IMR-90 (cell line): ENCODE measurements at regions not wholly inside any gene's neighbourhood (a gene's known extent, or its start where the extent isn't known, plus 50 kb on each side); places are given as distances from the start of the nearest gene placed in this dataset.

Experiments used
- ATAC-seq: fragments of 200-7000 bp; cut with Tn5 transposase; 2 replicates; pipeline ENCODE4 v1.9.1; 2020; ENCODE audit warnings: low read depth, mild to moderate bottlenecking, moderate library complexity
- BruUV-seq: library from RNA; stranded (reverse); fragments of 400-500 nt; replicated peaks from 2 replicates; lab custom pipeline; 2021; lab: Mats Ljungman, UMichigan
- CTCF ChIA-PET: fragments of 300-600 bp; formaldehyde crosslinking; extraction: SDS; loops from one replicate; lab custom pipeline; 2021; ENCODE audit warnings: antibody characterized with exemption; lab: Yijun Ruan, JAX
- POLR2A ChIA-PET: fragments of 300-600 bp; sonication (Branson Sonifier 250); formaldehyde crosslinking; loops from one replicate; lab custom pipeline; 2022; ENCODE audit warnings: antibody characterized with exemption; ENCODE audit not compliant: unreplicated experiment; lab: Charles Lee
- DNase-seq: peaks from one replicate; pipeline ENCODE4 v3.0.0; 2013
- H2AFZ ChIP-seq: replicated peaks from 2 replicates; pipeline ENCODE3; 2013; ENCODE audit warnings: low read length, mild to moderate bottlenecking; ENCODE audit not compliant: poor library complexity
- H2AK5ac ChIP-seq: 2 replicates; pipeline ENCODE4 v1.6.1; 2013; ENCODE audit warnings: low read depth, low read length, inconsistent platforms
- H2AK9ac ChIP-seq: replicated peaks from 2 replicates; pipeline ENCODE3; 2013; ENCODE audit warnings: mild to moderate bottlenecking, low read depth, low read length, moderate library complexity; ENCODE audit not compliant: poor library complexity
- H2BK120ac ChIP-seq: 2 replicates; pipeline ENCODE4 v1.6.1; 2013; ENCODE audit warnings: low read depth, low read length, inconsistent platforms
- H2BK15ac ChIP-seq: 3 replicates; pipeline ENCODE4 v1.6.1; 2013; ENCODE audit warnings: low read depth, low read length, inconsistent platforms
- H2BK20ac ChIP-seq: 2 replicates; pipeline ENCODE4 v1.6.1; 2013; ENCODE audit warnings: low read depth, mild to moderate bottlenecking, inconsistent platforms, low read length, moderate library complexity
- H2BK5ac ChIP-seq: 2 replicates; pipeline ENCODE4 v1.6.1; 2013; ENCODE audit warnings: mild to moderate bottlenecking, low read depth, low read length, inconsistent platforms; ENCODE audit not compliant: poor library complexity, severe bottlenecking
- H3K14ac ChIP-seq: replicated peaks from 2 replicates; pipeline ENCODE4 v1.6.1; 2013; ENCODE audit warnings: low read depth, low read length, inconsistent platforms
- H3K18ac ChIP-seq: 2 replicates; pipeline ENCODE4 v1.6.1; 2013; ENCODE audit warnings: low read depth, low read length, control low read depth
- H3K23ac ChIP-seq: 2 replicates; pipeline ENCODE4 v1.6.1; 2013; ENCODE audit warnings: low read depth, low read length, inconsistent platforms
- H3K27ac ChIP-seq: 2 replicates; pipeline ENCODE4 v1.5.1; 2013; ENCODE audit warnings: mild to moderate bottlenecking, control low read depth, low read length; ENCODE audit not compliant: insufficient read depth
- H3K27me3 ChIP-seq: 2 replicates; pipeline ENCODE4 v1.6.1; 2013; ENCODE audit warnings: low read length; ENCODE audit not compliant: control insufficient read depth, insufficient read depth
- H3K36me3 ChIP-seq: 2 replicates; pipeline ENCODE4 v1.6.1; 2013; ENCODE audit warnings: low read length, mixed read lengths; ENCODE audit not compliant: control insufficient read depth, insufficient read depth
- H3K4ac ChIP-seq: 2 replicates; pipeline ENCODE4 v1.6.1; 2013; ENCODE audit warnings: low read depth, low read length, inconsistent platforms
- H3K4me1 ChIP-seq: 2 replicates; pipeline ENCODE4 v1.6.1; 2013; ENCODE audit warnings: low read length, mixed read lengths; ENCODE audit not compliant: control insufficient read depth, insufficient read depth
- H3K4me2 ChIP-seq: 2 replicates; pipeline ENCODE4 v1.6.1; 2013; ENCODE audit warnings: low read depth, mild to moderate bottlenecking, control low read depth, low read length, moderate library complexity
- H3K4me3 ChIP-seq: 2 replicates; pipeline ENCODE4 v1.5.1; 2013; ENCODE audit warnings: low read depth, mild to moderate bottlenecking, control low read depth, low read length, moderate library complexity; ENCODE audit not compliant: insufficient read depth
- H3K56ac ChIP-seq: 2 replicates; pipeline ENCODE4 v1.6.1; 2013; ENCODE audit warnings: low read length, inconsistent platforms; ENCODE audit not compliant: insufficient read depth; ENCODE audit errors: extremely low read depth
- H3K79me1 ChIP-seq, 2 experiments: 2 replicates each; pipeline ENCODE4 v1.6.1; 2013; ENCODE audit warnings: low read length in 2 of 2, inconsistent platforms in 1 of 2, low read depth in 1 of 2
- H3K9ac ChIP-seq: 2 replicates; pipeline ENCODE4 v1.6.1; 2013; ENCODE audit warnings: low read depth, low read length, control low read depth
- H3K9me1 ChIP-seq: 2 replicates; pipeline ENCODE4 v1.6.1; 2013; ENCODE audit warnings: low read length, inconsistent platforms; ENCODE audit not compliant: insufficient read depth
- H3K9me3 ChIP-seq: 2 replicates; pipeline ENCODE4 v1.6.1; 2013; ENCODE audit warnings: low read length; ENCODE audit not compliant: control insufficient read depth, insufficient read depth
- H4K20me1 ChIP-seq: 2 replicates; pipeline ENCODE4 v1.6.1; 2013; ENCODE audit warnings: low read length, inconsistent platforms; ENCODE audit not compliant: insufficient read depth
- H4K5ac ChIP-seq: 2 replicates; pipeline ENCODE4 v1.6.1; 2013; ENCODE audit warnings: mild to moderate bottlenecking, low read depth, low read length, control low read depth
- H4K8ac ChIP-seq, 2 experiments: 2 replicates each; pipeline ENCODE4 v1.6.1; 2013; ENCODE audit warnings: low read depth in 2 of 2, low read length in 2 of 2, control low read depth in 1 of 2, inconsistent platforms in 1 of 2
- H4K91ac ChIP-seq: 2 replicates; pipeline ENCODE4 v1.6.1; 2013; ENCODE audit warnings: low read depth, low read length, inconsistent platforms; ENCODE audit not compliant: insufficient read depth
- FOS ChIP-seq: fragments of 150-350 bp; IDR thresholded peaks from 2 replicates; pipeline ENCODE4 v1.6.1; 2016; ENCODE audit warnings: low read depth, low read length
- MAFK ChIP-seq: IDR thresholded peaks from 2 replicates; pipeline ENCODE4 v1.6.1; 2012; ENCODE audit warnings: low read depth, low read length, improper control_type of control experiment
- MXI1 ChIP-seq: IDR thresholded peaks from 2 replicates; pipeline ENCODE4 v1.6.1; 2012; ENCODE audit warnings: low read depth, mild to moderate bottlenecking, low read length, moderate library complexity, borderline replicate concordance
- NFE2L2 ChIP-seq: fragments of 150-350 bp; IDR thresholded peaks from 2 replicates; pipeline ENCODE4 v1.6.1; 2016; ENCODE audit warnings: low read depth, mild to moderate bottlenecking, low read length
- POLR2A ChIP-seq: IDR thresholded peaks from 2 replicates; pipeline ENCODE4 v1.6.1; 2012; ENCODE audit warnings: mild to moderate bottlenecking, low read depth, low read length
- RAD21 ChIP-seq: IDR thresholded peaks from 2 replicates; pipeline ENCODE4 v1.6.1; 2012; ENCODE audit warnings: low read length, improper control_type of control experiment
- RFX5 ChIP-seq: IDR thresholded peaks from 2 replicates; pipeline ENCODE4 v1.8.0; 2012; ENCODE audit warnings: low read depth, mild to moderate bottlenecking, low read length, moderate library complexity
- SMC3 ChIP-seq: fragments of 150-350 bp; IDR thresholded peaks from 2 replicates; pipeline ENCODE4 v1.6.1; 2016; ENCODE audit warnings: low read depth, mild to moderate bottlenecking, antibody characterized with exemption, low read length, moderate library complexity
- dilution Hi-C: fragments of 300-500 bp; cut with HindIII; formaldehyde crosslinking; loops from one replicate; pipeline ENCODE4 v1.14.3; 2018; ENCODE audit warnings: low sequenced_read_pairs; ENCODE audit not compliant: unreplicated experiment
- in situ Hi-C: fragments of 300-500 bp; cut with MboI; formaldehyde crosslinking; loops from 3 replicates; pipeline ENCODE4 v1.14.3; 2019; ENCODE audit warnings: low sequenced_read_pairs, inconsistent platforms, mixed read lengths
- intact Hi-C: fragments of 100-400 bp; cut with micrococcal nuclease; formaldehyde crosslinking; loops from 2 replicates; pipeline ENCODE4 v1.10.0; 2022
- TF ChIP-seq, protein P1 (sequence below): conservative IDR thresholded peaks from 2 replicates; pipeline ENCODE4 v1.5.1; 2012; ENCODE audit warnings: mild to moderate bottlenecking, low read depth, low read length, improper control_type of control experiment
- TF ChIP-seq, protein P2 (sequence below): fragments of 150-350 bp; IDR thresholded peaks from 2 replicates; pipeline ENCODE4 v1.6.1; 2016; ENCODE audit warnings: low read depth, mild to moderate bottlenecking, low read length, moderate library complexity, borderline replicate concordance

DNA sequence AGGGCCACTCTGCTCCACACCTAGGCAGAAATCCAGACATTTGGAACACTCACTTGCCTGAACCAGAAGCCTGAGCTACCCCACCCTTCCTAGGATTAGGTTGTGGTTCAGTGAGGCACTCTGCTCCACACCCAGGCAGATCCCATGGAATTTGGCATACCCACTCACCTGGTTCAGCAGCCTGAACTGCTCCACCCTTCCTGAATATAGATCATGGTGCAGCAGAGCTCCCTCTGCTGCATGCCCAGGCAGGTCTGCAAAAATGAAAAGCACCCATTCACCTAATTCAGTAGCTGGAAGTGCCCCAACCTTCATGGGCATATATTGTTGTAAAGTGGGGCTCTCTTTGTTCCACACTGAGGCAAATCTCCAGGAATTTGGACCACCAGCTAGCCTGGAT lies 185.1 kb upstream of the CNTNAP5 start:
- no peaks in the 10 kb centered on the region for H3K79me1 ChIP-seq
- in situ Hi-C loops (no loop called here), intact Hi-C loops (no loop called here), dilution Hi-C loops (no loop called here)
- no peak overlapping the region for H2BK15ac ChIP-seq
- CTCF ChIA-PET: no interaction called here
- TF ChIP-seq, protein P1, sequence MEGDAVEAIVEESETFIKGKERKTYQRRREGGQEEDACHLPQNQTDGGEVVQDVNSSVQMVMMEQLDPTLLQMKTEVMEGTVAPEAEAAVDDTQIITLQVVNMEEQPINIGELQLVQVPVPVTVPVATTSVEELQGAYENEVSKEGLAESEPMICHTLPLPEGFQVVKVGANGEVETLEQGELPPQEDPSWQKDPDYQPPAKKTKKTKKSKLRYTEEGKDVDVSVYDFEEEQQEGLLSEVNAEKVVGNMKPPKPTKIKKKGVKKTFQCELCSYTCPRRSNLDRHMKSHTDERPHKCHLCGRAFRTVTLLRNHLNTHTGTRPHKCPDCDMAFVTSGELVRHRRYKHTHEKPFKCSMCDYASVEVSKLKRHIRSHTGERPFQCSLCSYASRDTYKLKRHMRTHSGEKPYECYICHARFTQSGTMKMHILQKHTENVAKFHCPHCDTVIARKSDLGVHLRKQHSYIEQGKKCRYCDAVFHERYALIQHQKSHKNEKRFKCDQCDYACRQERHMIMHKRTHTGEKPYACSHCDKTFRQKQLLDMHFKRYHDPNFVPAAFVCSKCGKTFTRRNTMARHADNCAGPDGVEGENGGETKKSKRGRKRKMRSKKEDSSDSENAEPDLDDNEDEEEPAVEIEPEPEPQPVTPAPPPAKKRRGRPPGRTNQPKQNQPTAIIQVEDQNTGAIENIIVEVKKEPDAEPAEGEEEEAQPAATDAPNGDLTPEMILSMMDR: no peak
- no peak for TF ChIP-seq SMC3
- no peak for TF ChIP-seq FOS
- TF ChIP-seq RAD21: no peak
- no peak for TF ChIP-seq MXI1
- TF ChIP-seq, protein P2, sequence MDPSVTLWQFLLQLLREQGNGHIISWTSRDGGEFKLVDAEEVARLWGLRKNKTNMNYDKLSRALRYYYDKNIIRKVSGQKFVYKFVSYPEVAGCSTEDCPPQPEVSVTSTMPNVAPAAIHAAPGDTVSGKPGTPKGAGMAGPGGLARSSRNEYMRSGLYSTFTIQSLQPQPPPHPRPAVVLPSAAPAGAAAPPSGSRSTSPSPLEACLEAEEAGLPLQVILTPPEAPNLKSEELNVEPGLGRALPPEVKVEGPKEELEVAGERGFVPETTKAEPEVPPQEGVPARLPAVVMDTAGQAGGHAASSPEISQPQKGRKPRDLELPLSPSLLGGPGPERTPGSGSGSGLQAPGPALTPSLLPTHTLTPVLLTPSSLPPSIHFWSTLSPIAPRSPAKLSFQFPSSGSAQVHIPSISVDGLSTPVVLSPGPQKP: no peak
- no peak for TF ChIP-seq POLR2A
- no peak for TF ChIP-seq NFE2L2
- no peak for TF ChIP-seq MAFK
- TF ChIP-seq RFX5: no peak
- POLR2A ChIA-PET: no interaction called here
- no peak overlapping the region for H2AK5ac ChIP-seq
- H3K9ac ChIP-seq: no peak overlapping the region
- no peak overlapping the region for H2BK20ac ChIP-seq
- no peak overlapping the region for H3K14ac ChIP-seq
- no peaks in the 10 kb centered on the region for H4K20me1 ChIP-seq
- no TSS peak for BruUV-seq
- no peak overlapping the region for H4K91ac ChIP-seq
- H4K5ac ChIP-seq: no peak overlapping the region
- DNase-seq (no peak), ATAC-seq (no peak)
- peaks cover 13% of the 10 kb centered on the region for H3K9me3 ChIP-seq
- no peak overlapping the region for H2AFZ ChIP-seq
- no peaks in the 10 kb centered on the region for H3K4me1 ChIP-seq
- H2BK5ac ChIP-seq: no peak overlapping the region
- H3K27me3 ChIP-seq: no peaks in the 10 kb centered on the region
- no peak overlapping the region for H3K18ac ChIP-seq
- H3K56ac ChIP-seq: no peak overlapping the region
- H3K4ac ChIP-seq: no peak overlapping the region
- H3K9me1 ChIP-seq: no peaks in the 10 kb centered on the region
- H3K36me3 ChIP-seq: no peaks in the 10 kb centered on the region
- H3K4me3 ChIP-seq: no peak overlapping the region
- no peak overlapping the region for H2AK9ac ChIP-seq
- no peak overlapping the region for H3K27ac ChIP-seq
- H4K8ac ChIP-seq: no peak overlapping the region
- H3K4me2 ChIP-seq: no peak overlapping the region
- no peak overlapping the region for H3K23ac ChIP-seq
- no peak overlapping the region for H2BK120ac ChIP-seq
